HFFc6 (cell line): ENCODE measurements at regions not wholly inside any gene's neighbourhood (a gene's known extent, or its start where the extent isn't known, plus 50 kb on each side); places are given as distances from the start of the nearest gene placed in this dataset.

Source experiments
- DNase-seq: peaks from one replicate; pipeline ENCODE4 v3.0.0-alpha.2; 2018
- H3K27ac Mint-ChIP-seq: 2 replicates; pipeline ENCODE4 v1.8.0; 2020; ENCODE audit warnings: mild to moderate bottlenecking, mixed read lengths
- H3K27me3 Mint-ChIP-seq: 2 replicates; pipeline ENCODE4 v1.8.0; 2021; ENCODE audit warnings: mild to moderate bottlenecking, moderate library complexity, mixed read lengths; ENCODE audit not compliant: insufficient read depth
- H3K36me3 Mint-ChIP-seq: 2 replicates; pipeline ENCODE4 v1.8.0; 2021; ENCODE audit warnings: low read depth, mixed read lengths
- H3K4me1 Mint-ChIP-seq: 2 replicates; pipeline ENCODE4 v1.8.0; 2020; ENCODE audit warnings: low read depth, mixed read lengths
- H3K4me3 Mint-ChIP-seq: 2 replicates; pipeline ENCODE4 v1.8.0; 2020; ENCODE audit warnings: mild to moderate bottlenecking, moderate library complexity, mixed read lengths
- H3K9me3 Mint-ChIP-seq: 2 replicates; pipeline ENCODE4 v1.8.0; 2020; ENCODE audit warnings: mild to moderate bottlenecking, mixed read lengths
- TF ChIP-seq, protein P1 (sequence below): fragments of 200-600 bp; sonication (generic); IDR thresholded peaks from 2 replicates; pipeline ENCODE4 v1.5.0; 2021; ENCODE audit warnings: antibody characterized with exemption, mild to moderate bottlenecking

DNA sequence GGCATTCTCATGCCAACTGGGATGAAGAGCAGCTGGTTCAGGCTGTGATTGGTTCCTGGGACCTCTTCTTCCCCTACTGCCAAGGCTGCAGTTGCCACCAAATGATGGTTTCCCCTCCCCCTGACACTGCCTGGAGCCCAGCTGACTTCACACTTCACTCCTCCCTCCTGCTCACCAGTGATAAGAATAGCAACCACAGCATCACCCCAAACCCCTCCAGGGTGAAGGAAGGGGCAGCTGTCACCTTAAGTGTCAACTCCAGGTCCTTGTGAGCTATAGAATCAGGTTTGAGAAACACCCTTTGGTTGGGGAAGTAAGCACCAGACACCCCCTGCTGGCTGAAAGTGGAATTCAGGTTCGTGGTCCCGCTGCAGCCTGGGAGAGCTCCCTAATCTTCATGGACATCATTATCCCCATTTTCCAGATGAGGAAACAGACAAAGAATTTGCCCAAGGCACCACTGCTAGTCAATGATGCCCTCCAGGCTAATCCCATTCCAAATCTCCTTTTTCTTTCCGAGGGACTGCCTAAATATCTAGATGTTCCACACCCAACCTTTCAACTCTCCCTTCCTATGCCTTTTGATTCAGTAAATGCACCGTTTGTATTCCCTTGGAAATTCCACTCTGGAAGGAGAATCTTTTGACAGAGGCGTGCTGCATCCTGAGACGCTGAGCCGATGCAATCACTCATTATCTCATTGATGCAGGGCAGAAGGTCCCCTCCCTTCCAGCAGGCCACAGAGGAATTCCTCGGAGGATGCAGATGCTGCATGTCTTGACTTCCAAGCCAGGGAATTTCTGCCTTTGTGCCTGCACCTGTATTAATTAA is 50.6 kb upstream of the UQCRFS1 start:
- Mint-ChIP-seq H3K27ac (no peak overlapping the region), H3K9me3 (no peaks in the 10 kb centered on the region)

DNA sequence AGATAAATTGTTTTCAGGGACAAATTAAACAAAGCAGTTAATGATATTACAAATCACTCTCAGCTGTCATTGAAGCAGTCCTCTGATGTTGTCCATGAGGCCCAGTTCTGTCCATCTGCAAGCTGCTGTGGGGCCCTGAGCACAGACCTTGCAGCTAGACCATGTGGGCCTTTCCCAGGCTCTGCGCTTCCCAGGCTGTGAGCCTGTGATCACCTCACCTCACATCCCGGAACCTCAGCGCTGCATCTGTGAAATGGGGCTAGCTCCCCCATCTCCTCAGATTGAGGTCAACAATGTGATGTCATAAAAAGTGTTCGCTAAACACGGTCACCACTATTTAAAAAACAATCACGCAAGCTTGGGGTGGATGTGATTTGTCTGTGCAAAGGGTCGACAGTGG is 51.9 kb upstream of the UQCRFS1 start:
- Mint-ChIP-seq H3K4me1 (no peaks in the 10 kb centered on the region), H3K27me3 (peaks cover 12% of the 10 kb centered on the region), H3K4me3 (no peak overlapping the region), H3K9me3 (no peaks in the 10 kb centered on the region), H3K27ac (no peak overlapping the region), H3K36me3 (no peaks in the 10 kb centered on the region)
- TF ChIP-seq, protein P1, sequence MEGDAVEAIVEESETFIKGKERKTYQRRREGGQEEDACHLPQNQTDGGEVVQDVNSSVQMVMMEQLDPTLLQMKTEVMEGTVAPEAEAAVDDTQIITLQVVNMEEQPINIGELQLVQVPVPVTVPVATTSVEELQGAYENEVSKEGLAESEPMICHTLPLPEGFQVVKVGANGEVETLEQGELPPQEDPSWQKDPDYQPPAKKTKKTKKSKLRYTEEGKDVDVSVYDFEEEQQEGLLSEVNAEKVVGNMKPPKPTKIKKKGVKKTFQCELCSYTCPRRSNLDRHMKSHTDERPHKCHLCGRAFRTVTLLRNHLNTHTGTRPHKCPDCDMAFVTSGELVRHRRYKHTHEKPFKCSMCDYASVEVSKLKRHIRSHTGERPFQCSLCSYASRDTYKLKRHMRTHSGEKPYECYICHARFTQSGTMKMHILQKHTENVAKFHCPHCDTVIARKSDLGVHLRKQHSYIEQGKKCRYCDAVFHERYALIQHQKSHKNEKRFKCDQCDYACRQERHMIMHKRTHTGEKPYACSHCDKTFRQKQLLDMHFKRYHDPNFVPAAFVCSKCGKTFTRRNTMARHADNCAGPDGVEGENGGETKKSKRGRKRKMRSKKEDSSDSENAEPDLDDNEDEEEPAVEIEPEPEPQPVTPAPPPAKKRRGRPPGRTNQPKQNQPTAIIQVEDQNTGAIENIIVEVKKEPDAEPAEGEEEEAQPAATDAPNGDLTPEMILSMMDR, result no peak
- DNase-seq, result no peak

More for the DNA sequence above, 50.6 kb upstream of the UQCRFS1 start:
- H3K36me3 Mint-ChIP-seq, result no peaks in the 10 kb centered on the region
- peak; percentile 37 for DNase-seq
- no peaks in the 10 kb centered on the region for H3K4me1 Mint-ChIP-seq
- peaks cover 13% of the 10 kb centered on the region for H3K27me3 Mint-ChIP-seq
- no peak overlapping the region for H3K4me3 Mint-ChIP-seq
- TF ChIP-seq, protein P1, result peak; percentile 89

DNA sequence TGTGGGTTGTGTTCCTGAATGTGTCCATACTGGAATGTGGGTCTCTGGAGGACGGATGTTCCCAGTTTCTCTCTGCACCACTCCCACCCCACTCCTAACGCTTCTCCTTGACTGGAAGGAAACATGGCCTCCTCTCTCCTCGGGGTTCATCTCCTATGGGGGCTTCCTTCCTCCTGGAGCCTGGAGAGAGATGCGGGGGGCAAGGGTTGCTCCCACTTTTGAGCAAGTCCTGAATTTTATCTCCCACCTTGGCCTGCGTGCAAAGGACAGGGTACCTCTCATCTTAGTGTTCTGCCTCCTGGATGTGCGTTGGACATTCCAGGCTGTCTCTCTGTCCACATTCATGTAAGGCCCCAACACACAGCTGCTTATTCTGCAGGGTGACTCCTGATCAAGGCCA is 52.5 kb upstream of the UQCRFS1 start:
- H3K27me3 Mint-ChIP-seq, result peaks cover 11% of the 10 kb centered on the region
- TF ChIP-seq, protein P1, result no peak

DNA sequence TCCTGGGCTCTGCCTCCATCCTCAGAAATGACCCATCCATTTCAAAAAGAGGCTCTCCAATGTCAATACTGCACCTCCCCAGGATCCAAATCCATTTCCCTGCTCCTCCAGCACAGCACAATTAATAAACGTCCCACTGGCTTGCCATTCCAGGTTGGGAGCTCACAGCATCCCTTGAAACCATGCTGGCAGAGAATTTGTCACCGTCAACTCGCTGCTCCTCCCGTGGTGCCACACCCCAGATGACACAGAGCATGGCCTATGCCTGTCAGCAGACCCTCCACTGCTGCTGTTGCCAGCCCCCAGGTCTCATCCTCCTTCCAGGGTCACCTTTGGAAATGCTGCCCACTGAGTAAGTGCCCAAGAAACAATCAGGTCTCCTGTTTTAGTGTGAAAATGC is 53.0 kb upstream of the UQCRFS1 start:
- no peak for DNase-seq
- Mint-ChIP-seq H3K36me3 (no peaks in the 10 kb centered on the region), H3K9me3 (no peaks in the 10 kb centered on the region), H3K4me3 (no peak overlapping the region), H3K4me1 (no peaks in the 10 kb centered on the region), H3K27ac (no peak overlapping the region), H3K27me3 (peaks cover 10% of the 10 kb centered on the region)
- TF ChIP-seq, protein P1, result no peak

More for the DNA sequence above, 52.5 kb upstream of the UQCRFS1 start:
- Mint-ChIP-seq H3K4me3 (no peak overlapping the region), H3K4me1 (no peaks in the 10 kb centered on the region), H3K36me3 (no peaks in the 10 kb centered on the region), H3K9me3 (no peaks in the 10 kb centered on the region), H3K27ac (no peak overlapping the region)
- no peak for DNase-seq

DNA sequence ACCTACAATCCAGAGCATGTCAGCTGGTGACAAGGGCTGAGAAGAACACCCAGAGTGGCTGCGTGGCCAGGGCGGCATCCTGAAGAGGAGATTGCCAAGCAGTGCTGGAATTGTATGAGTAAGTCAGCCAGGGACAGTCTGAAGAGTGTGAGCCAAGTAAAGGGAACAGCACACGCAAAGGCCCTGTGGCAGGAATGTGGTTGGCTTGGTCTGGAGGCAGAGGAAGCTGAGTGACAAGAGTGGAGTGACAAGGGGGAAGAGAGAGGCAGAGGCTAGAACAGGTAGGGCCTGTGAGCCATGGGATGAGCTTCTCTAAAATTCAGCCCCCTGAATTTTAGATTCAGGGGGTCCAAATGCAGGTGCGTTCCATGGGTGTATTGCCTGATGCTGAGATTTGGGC is 53.7 kb upstream of the UQCRFS1 start:
- peaks cover 9% of the 10 kb centered on the region for H3K27me3 Mint-ChIP-seq
- DNase-seq, result no peak
- H3K36me3 Mint-ChIP-seq, result no peaks in the 10 kb centered on the region
- no peaks in the 10 kb centered on the region for H3K4me1 Mint-ChIP-seq
- H3K9me3 Mint-ChIP-seq, result no peaks in the 10 kb centered on the region
- TF ChIP-seq, protein P1, result no peak
- H3K27ac Mint-ChIP-seq, result no peak overlapping the region
- no peak overlapping the region for H3K4me3 Mint-ChIP-seq
